DOHH2 (cell line): ENCODE measurements at regions not wholly inside any gene's neighbourhood (a gene's known extent, or its start where the extent isn't known, plus 50 kb on each side); places are given as distances from the start of the nearest gene placed in this dataset.

ENCODE experiments used
- H3F3A ChIP-seq: fragments of 200-600 bp; sonication (generic), shearing (Covaris generic); 2 replicates; pipeline ENCODE4 v1.6.0; 2016; ENCODE audit warnings: antibody characterized with exemption, mild to moderate bottlenecking; ENCODE audit not compliant: control insufficient read depth, insufficient read depth
- H3K27ac ChIP-seq: fragments of 200-600 bp; sonication (generic); 2 replicates; pipeline ENCODE4 v1.5.1; 2014; ENCODE audit warnings: low read depth, mild to moderate bottlenecking, low read length, moderate library complexity
- H3K27me3 ChIP-seq: fragments of 200-600 bp; sonication (generic); 2 replicates; pipeline ENCODE4 v1.6.1; 2014; ENCODE audit warnings: mild to moderate bottlenecking, low read length, mixed read lengths; ENCODE audit not compliant: control insufficient read depth
- H3K36me3 ChIP-seq: fragments of 200-600 bp; sonication (generic); 2 replicates; pipeline ENCODE4 v1.6.1; 2014; ENCODE audit warnings: mild to moderate bottlenecking, low read length, moderate library complexity, mixed read lengths; ENCODE audit not compliant: control insufficient read depth
- H3K4me1 ChIP-seq: fragments of 200-600 bp; sonication (generic); 2 replicates; pipeline ENCODE4 v1.6.1; 2014; ENCODE audit warnings: mild to moderate bottlenecking, low read length, mixed read lengths; ENCODE audit not compliant: control insufficient read depth
- H3K4me2 ChIP-seq: fragments of 200-600 bp; sonication (generic); 2 replicates; pipeline ENCODE4 v1.6.0; 2014; ENCODE audit warnings: mild to moderate bottlenecking, low read length, moderate library complexity
- H3K4me3 ChIP-seq: fragments of 200-600 bp; sonication (generic); 2 replicates; pipeline ENCODE4 v1.5.1; 2014; ENCODE audit warnings: mild to moderate bottlenecking, low read length, mixed read lengths
- H3K79me2 ChIP-seq: fragments of 200-600 bp; sonication (generic); 2 replicates; pipeline ENCODE4 v1.6.1; 2014; ENCODE audit warnings: mild to moderate bottlenecking, low read length, mixed read lengths; ENCODE audit not compliant: control insufficient read depth
- H3K9me2 ChIP-seq: fragments of 200-600 bp; sonication (generic); replicated peaks from 2 replicates; pipeline ENCODE4 v1.6.1; 2014; ENCODE audit warnings: mild to moderate bottlenecking, low read length, mixed read lengths; ENCODE audit not compliant: control insufficient read depth
- H3K9me3 ChIP-seq: fragments of 200-600 bp; sonication (generic); 2 replicates; pipeline ENCODE4 v1.6.1; 2014; ENCODE audit warnings: antibody characterized with exemption, low read length, mixed read lengths; ENCODE audit not compliant: control insufficient read depth, insufficient read depth
- H4K20me1 ChIP-seq: fragments of 200-600 bp; sonication (generic); 2 replicates; pipeline ENCODE4 v1.6.0; 2014; ENCODE audit warnings: low read depth, mild to moderate bottlenecking, antibody characterized with exemption, low read length, moderate library complexity; ENCODE audit not compliant: control insufficient read depth, insufficient read depth
- CTCF ChIP-seq: fragments of 200-600 bp; sonication (generic); IDR thresholded peaks from one replicate; pipeline ENCODE4 v1.5.1; 2014; ENCODE audit warnings: antibody characterized with exemption, mild to moderate bottlenecking, low read depth, low read length; ENCODE audit not compliant: poor library complexity, severe bottlenecking
- EZH2phosphoT487 ChIP-seq: fragments of 200-600 bp; sonication (generic); IDR thresholded peaks from 2 replicates; pipeline ENCODE4 v1.6.1; 2017; ENCODE audit warnings: borderline replicate concordance, mild to moderate bottlenecking, antibody characterized with exemption, low read length, moderate library complexity, mixed read lengths

- Histone ChIP-seq H3K27me3 (no peaks in the 10 kb centered on the region), H3K79me2 (no peaks in the 10 kb centered on the region), H3K4me1 (no peaks in the 10 kb centered on the region), H3K9me2 (no peaks in the 10 kb centered on the region), H3K4me2 (no peak overlapping the region), H4K20me1 (no peaks in the 10 kb centered on the region), H3K27ac (no peak overlapping the region), H3K9me3 (no peaks in the 10 kb centered on the region), H3K4me3 (no peak overlapping the region), H3K36me3 (no peaks in the 10 kb centered on the region), H3F3A (no peaks in the 10 kb centered on the region)
- TF ChIP-seq CTCF (no peak), EZH2phosphoT487 (no peak)
Observed at GRCh38 chr5:35488055-35488454, 129.6 kb upstream of the SPEF2 start.

GRCh38 chr5:35487233-35488025 lies 130.2 kb upstream of the SPEF2 start:
- H3K36me3 ChIP-seq = no peaks in the 10 kb centered on the region
- H3K4me3 ChIP-seq = no peak overlapping the region
- H3K9me3 ChIP-seq = no peaks in the 10 kb centered on the region
- no peaks in the 10 kb centered on the region for H3K4me1 ChIP-seq
- H3K79me2 ChIP-seq = no peaks in the 10 kb centered on the region
- no peak overlapping the region for H3K27ac ChIP-seq
- no peaks in the 10 kb centered on the region for H4K20me1 ChIP-seq
- H3K9me2 ChIP-seq = no peaks in the 10 kb centered on the region
- H3F3A ChIP-seq = no peaks in the 10 kb centered on the region
- TF ChIP-seq CTCF (no peak), EZH2phosphoT487 (no peak)
- H3K27me3 ChIP-seq = no peaks in the 10 kb centered on the region
- H3K4me2 ChIP-seq = no peak overlapping the region

- no peak for TF ChIP-seq CTCF
- no peaks in the 10 kb centered on the region for H3F3A ChIP-seq
- no peaks in the 10 kb centered on the region for H3K36me3 ChIP-seq
- no peaks in the 10 kb centered on the region for H4K20me1 ChIP-seq
- H3K4me2 ChIP-seq = no peak overlapping the region
- H3K79me2 ChIP-seq = no peaks in the 10 kb centered on the region
- no peak overlapping the region for H3K27ac ChIP-seq
- no peaks in the 10 kb centered on the region for H3K27me3 ChIP-seq
- H3K9me3 ChIP-seq = no peaks in the 10 kb centered on the region
- no peaks in the 10 kb centered on the region for H3K9me2 ChIP-seq
- no peaks in the 10 kb centered on the region for H3K4me1 ChIP-seq
- no peak overlapping the region for H3K4me3 ChIP-seq
Observed at GRCh38 chr5:35485487-35485886, 132.2 kb upstream of the SPEF2 start.

- Histone ChIP-seq H3F3A (no peaks in the 10 kb centered on the region), H3K27me3 (no peaks in the 10 kb centered on the region), H3K27ac (no peak overlapping the region), H3K9me3 (no peaks in the 10 kb centered on the region), H4K20me1 (no peaks in the 10 kb centered on the region), H3K4me1 (no peaks in the 10 kb centered on the region), H3K36me3 (no peaks in the 10 kb centered on the region), H3K4me3 (no peak overlapping the region), H3K4me2 (no peak overlapping the region), H3K79me2 (no peaks in the 10 kb centered on the region), H3K9me2 (no peaks in the 10 kb centered on the region)
- TF ChIP-seq CTCF = no peak
- TF ChIP-seq EZH2phosphoT487 = no peak
Observed at GRCh38 chr5:35484241-35484640, 133.4 kb upstream of the SPEF2 start.
